Left ventricle myocardium superior (tissue), 1 donor: ENCODE measurements at regions not wholly inside any gene's neighbourhood (a gene's known extent, or its start where the extent isn't known, plus 50 kb on each side); places are given as distances from the start of the nearest gene placed in this dataset.
"Not testable (repeated sequence)": the region's sequence is repeated elsewhere in the genome, so short reads cannot be mapped to it uniquely, and the experiment has no call there.

Experiments
- ATAC-seq: fragments of 200-7000 bp; cut with Tn5 transposase; one replicate; pipeline ENCODE4 v1.9.1; 2020; ENCODE audit warnings: mild to moderate bottlenecking, moderate library complexity
- DNase-seq: peaks from one replicate; pipeline ENCODE4 v3.0.0-alpha.2; 2020
- intact Hi-C: fragments of 100-400 bp; cut with micrococcal nuclease; formaldehyde crosslinking; loops from one replicate; pipeline ENCODE4 v1.11.0; 2022
- donor health status: DM: no; HTN: yes; CAD: no; lungs with severe emphysema.

- intact Hi-C loops: no loop called here
- ATAC-seq: no peak
- DNase-seq: no peak
Measured at GRCh38 chr5:158464383-158464782, 605.4 kb upstream of the CLINT1 start.

- DNase-seq: peak; percentile 58
Measured at GRCh38 chr5:158463938-158464337, 605.0 kb upstream of the CLINT1 start.

GRCh38 chr5:158463188-158463587 is 604.2 kb upstream of the CLINT1 start:
- no peak for ATAC-seq
- DNase-seq: no peak
- intact Hi-C loops: no loop called here

More at GRCh38 chr5:158463938-158464337, 605.0 kb upstream of the CLINT1 start:
- intact Hi-C loops: no loop called here
- ATAC-seq: peak; percentile 61

GRCh38 chr5:158462349-158463114 is 603.6 kb upstream of the CLINT1 start:
- DNase-seq (peak; percentile 55), ATAC-seq (peak; percentile 61)
- intact Hi-C loops: no loop called here

GRCh38 chr5:158461240-158461854 is 602.4 kb upstream of the CLINT1 start:
- ATAC-seq (peak; percentile 76), DNase-seq (peak; percentile 34)
- intact Hi-C loops: no loop called here

GRCh38 chr5:158458086-158458485 is 599.1 kb upstream of the CLINT1 start:
- no peak for DNase-seq
- ATAC-seq: no peak
- intact Hi-C loops: no loop called here

GRCh38 chr5:158456756-158457155 is 597.8 kb upstream of the CLINT1 start:
- DNase-seq: no peak
- intact Hi-C loops: no loop called here
- no peak for ATAC-seq

- ATAC-seq: no peak
- intact Hi-C loops: no loop called here
- DNase-seq: no peak
Measured at GRCh38 chr5:158456241-158456640, 597.3 kb upstream of the CLINT1 start.

- ATAC-seq (peak; percentile 10), DNase-seq (peak; percentile 40)
- intact Hi-C loops: no loop called here
Measured at GRCh38 chr5:158451993-158452672, 593.2 kb upstream of the CLINT1 start.

- DNase-seq: peak; percentile 52
- intact Hi-C loops: no loop called here
- ATAC-seq: peak; percentile 94
Measured at GRCh38 chr5:158451203-158451992, 592.5 kb upstream of the CLINT1 start.

GRCh38 chr5:158450751-158451171 is 591.8 kb upstream of the CLINT1 start:
- ATAC-seq (no peak), DNase-seq (no peak)
- intact Hi-C loops: no loop called here

- DNase-seq, intact Hi-C loops, ATAC-seq: not testable (repeated sequence)
Measured at GRCh38 chr5:158446761-158447160, 587.8 kb upstream of the CLINT1 start.

GRCh38 chr5:158439204-158439603 is 580.3 kb upstream of the CLINT1 start:
- DNase-seq, intact Hi-C loops, ATAC-seq: not testable (repeated sequence)

- intact Hi-C loops: no loop called here
- ATAC-seq (no peak), DNase-seq (no peak)
Measured at GRCh38 chr5:158436271-158437065, 577.5 kb upstream of the CLINT1 start.

GRCh38 chr5:158435161-158435616 is 576.2 kb upstream of the CLINT1 start:
- intact Hi-C loops: no loop called here
- no peak for ATAC-seq
- no peak for DNase-seq

GRCh38 chr5:158434749-158435148 is 575.8 kb upstream of the CLINT1 start:
- intact Hi-C loops: no loop called here
- DNase-seq (no peak), ATAC-seq (no peak)

- intact Hi-C loops: no loop called here
- no peak for ATAC-seq
- no peak for DNase-seq
Measured at GRCh38 chr5:158433634-158434033, 574.7 kb upstream of the CLINT1 start.

GRCh38 chr5:158431369-158432029 is 572.6 kb upstream of the CLINT1 start:
- intact Hi-C loops: no loop called here

More at GRCh38 chr5:158431369-158432029, 572.6 kb upstream of the CLINT1 start:
- ATAC-seq (peak; percentile 89), DNase-seq (no peak)
